DOHH2 (cell line): ENCODE measurements at regions not wholly inside any gene's neighbourhood (a gene's known extent, or its start where the extent isn't known, plus 50 kb on each side); places are given as distances from the start of the nearest gene placed in this dataset.

Source experiments
- H3F3A ChIP-seq: fragments of 200-600 bp; sonication (generic), shearing (Covaris generic); 2 replicates; pipeline ENCODE4 v1.6.0; 2016; ENCODE audit warnings: antibody characterized with exemption, mild to moderate bottlenecking; ENCODE audit not compliant: control insufficient read depth, insufficient read depth
- H3K27ac ChIP-seq: fragments of 200-600 bp; sonication (generic); 2 replicates; pipeline ENCODE4 v1.5.1; 2014; ENCODE audit warnings: low read depth, mild to moderate bottlenecking, low read length, moderate library complexity
- H3K27me3 ChIP-seq: fragments of 200-600 bp; sonication (generic); 2 replicates; pipeline ENCODE4 v1.6.1; 2014; ENCODE audit warnings: mild to moderate bottlenecking, low read length, mixed read lengths; ENCODE audit not compliant: control insufficient read depth
- H3K36me3 ChIP-seq: fragments of 200-600 bp; sonication (generic); 2 replicates; pipeline ENCODE4 v1.6.1; 2014; ENCODE audit warnings: mild to moderate bottlenecking, low read length, moderate library complexity, mixed read lengths; ENCODE audit not compliant: control insufficient read depth
- H3K4me1 ChIP-seq: fragments of 200-600 bp; sonication (generic); 2 replicates; pipeline ENCODE4 v1.6.1; 2014; ENCODE audit warnings: mild to moderate bottlenecking, low read length, mixed read lengths; ENCODE audit not compliant: control insufficient read depth
- H3K4me2 ChIP-seq: fragments of 200-600 bp; sonication (generic); 2 replicates; pipeline ENCODE4 v1.6.0; 2014; ENCODE audit warnings: mild to moderate bottlenecking, low read length, moderate library complexity
- H3K4me3 ChIP-seq: fragments of 200-600 bp; sonication (generic); 2 replicates; pipeline ENCODE4 v1.5.1; 2014; ENCODE audit warnings: mild to moderate bottlenecking, low read length, mixed read lengths
- H3K79me2 ChIP-seq: fragments of 200-600 bp; sonication (generic); 2 replicates; pipeline ENCODE4 v1.6.1; 2014; ENCODE audit warnings: mild to moderate bottlenecking, low read length, mixed read lengths; ENCODE audit not compliant: control insufficient read depth
- H3K9me2 ChIP-seq: fragments of 200-600 bp; sonication (generic); replicated peaks from 2 replicates; pipeline ENCODE4 v1.6.1; 2014; ENCODE audit warnings: mild to moderate bottlenecking, low read length, mixed read lengths; ENCODE audit not compliant: control insufficient read depth
- H3K9me3 ChIP-seq: fragments of 200-600 bp; sonication (generic); 2 replicates; pipeline ENCODE4 v1.6.1; 2014; ENCODE audit warnings: antibody characterized with exemption, low read length, mixed read lengths; ENCODE audit not compliant: control insufficient read depth, insufficient read depth
- H4K20me1 ChIP-seq: fragments of 200-600 bp; sonication (generic); 2 replicates; pipeline ENCODE4 v1.6.0; 2014; ENCODE audit warnings: low read depth, mild to moderate bottlenecking, antibody characterized with exemption, low read length, moderate library complexity; ENCODE audit not compliant: control insufficient read depth, insufficient read depth
- EZH2phosphoT487 ChIP-seq: fragments of 200-600 bp; sonication (generic); IDR thresholded peaks from 2 replicates; pipeline ENCODE4 v1.6.1; 2017; ENCODE audit warnings: borderline replicate concordance, mild to moderate bottlenecking, antibody characterized with exemption, low read length, moderate library complexity, mixed read lengths
- TF ChIP-seq, protein P1 (sequence below): fragments of 200-600 bp; sonication (generic); IDR thresholded peaks from one replicate; pipeline ENCODE4 v1.5.1; 2014; ENCODE audit warnings: antibody characterized with exemption, mild to moderate bottlenecking, low read depth, low read length; ENCODE audit not compliant: poor library complexity, severe bottlenecking

DNA sequence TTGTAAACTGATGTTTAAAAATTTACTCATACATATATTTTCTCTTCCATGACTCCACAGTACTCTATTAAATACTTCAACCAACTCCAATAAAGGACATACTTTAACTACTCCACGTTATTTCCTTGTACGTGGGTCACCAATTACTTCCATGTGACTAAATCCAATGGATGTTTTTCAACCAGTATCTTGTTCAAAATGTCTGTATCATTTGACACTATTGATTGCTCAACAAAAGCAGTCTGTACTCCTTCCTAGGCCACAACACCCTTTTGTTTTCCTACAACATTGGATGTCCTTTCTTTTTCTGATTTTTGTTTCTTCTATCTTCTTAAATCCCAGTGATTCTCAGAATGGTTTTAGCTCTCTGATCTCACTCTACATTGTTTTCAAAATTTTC, 943.7 kb downstream of the EFNA5 start:
- Histone ChIP-seq H3K27ac (no peak overlapping the region), H3K4me2 (no peak overlapping the region), H3K4me3 (no peak overlapping the region), H3F3A (no peaks in the 10 kb centered on the region), H3K9me2 (no peaks in the 10 kb centered on the region), H3K79me2 (no peaks in the 10 kb centered on the region), H4K20me1 (no peaks in the 10 kb centered on the region), H3K9me3 (no peaks in the 10 kb centered on the region), H3K36me3 (no peaks in the 10 kb centered on the region), H3K27me3 (no peaks in the 10 kb centered on the region), H3K4me1 (no peaks in the 10 kb centered on the region)
- TF ChIP-seq, protein P1, sequence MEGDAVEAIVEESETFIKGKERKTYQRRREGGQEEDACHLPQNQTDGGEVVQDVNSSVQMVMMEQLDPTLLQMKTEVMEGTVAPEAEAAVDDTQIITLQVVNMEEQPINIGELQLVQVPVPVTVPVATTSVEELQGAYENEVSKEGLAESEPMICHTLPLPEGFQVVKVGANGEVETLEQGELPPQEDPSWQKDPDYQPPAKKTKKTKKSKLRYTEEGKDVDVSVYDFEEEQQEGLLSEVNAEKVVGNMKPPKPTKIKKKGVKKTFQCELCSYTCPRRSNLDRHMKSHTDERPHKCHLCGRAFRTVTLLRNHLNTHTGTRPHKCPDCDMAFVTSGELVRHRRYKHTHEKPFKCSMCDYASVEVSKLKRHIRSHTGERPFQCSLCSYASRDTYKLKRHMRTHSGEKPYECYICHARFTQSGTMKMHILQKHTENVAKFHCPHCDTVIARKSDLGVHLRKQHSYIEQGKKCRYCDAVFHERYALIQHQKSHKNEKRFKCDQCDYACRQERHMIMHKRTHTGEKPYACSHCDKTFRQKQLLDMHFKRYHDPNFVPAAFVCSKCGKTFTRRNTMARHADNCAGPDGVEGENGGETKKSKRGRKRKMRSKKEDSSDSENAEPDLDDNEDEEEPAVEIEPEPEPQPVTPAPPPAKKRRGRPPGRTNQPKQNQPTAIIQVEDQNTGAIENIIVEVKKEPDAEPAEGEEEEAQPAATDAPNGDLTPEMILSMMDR: no peak
- no peak for TF ChIP-seq EZH2phosphoT487

DNA sequence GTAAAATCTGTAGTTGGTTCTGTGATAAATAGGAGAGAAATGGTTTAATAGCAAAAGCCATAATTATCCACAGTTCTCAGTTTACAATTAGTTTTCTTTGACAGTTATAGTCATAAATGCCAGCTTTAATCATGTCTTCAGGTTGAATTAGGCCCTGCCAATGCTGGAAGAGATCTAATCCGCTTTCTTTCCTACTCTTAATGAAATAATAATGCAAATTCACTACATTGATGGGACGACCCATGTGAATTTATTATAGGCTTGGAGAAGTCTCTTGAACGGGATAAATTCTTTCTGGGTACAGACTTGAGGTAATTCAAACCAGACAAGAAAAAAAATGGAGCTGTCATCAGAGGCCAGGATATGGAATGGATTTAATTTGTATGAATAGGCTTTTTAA, 950.4 kb downstream of the EFNA5 start:
- Histone ChIP-seq H3K36me3 (no peaks in the 10 kb centered on the region), H3K4me3 (no peak overlapping the region), H3K9me2 (no peaks in the 10 kb centered on the region), H3K27ac (no peak overlapping the region), H3K4me2 (no peak overlapping the region), H3K27me3 (no peaks in the 10 kb centered on the region), H4K20me1 (no peaks in the 10 kb centered on the region), H3K4me1 (no peaks in the 10 kb centered on the region), H3K79me2 (no peaks in the 10 kb centered on the region), H3K9me3 (no peaks in the 10 kb centered on the region), H3F3A (no peaks in the 10 kb centered on the region)
- TF ChIP-seq EZH2phosphoT487: no peak
- TF ChIP-seq, protein P1: no peak

DNA sequence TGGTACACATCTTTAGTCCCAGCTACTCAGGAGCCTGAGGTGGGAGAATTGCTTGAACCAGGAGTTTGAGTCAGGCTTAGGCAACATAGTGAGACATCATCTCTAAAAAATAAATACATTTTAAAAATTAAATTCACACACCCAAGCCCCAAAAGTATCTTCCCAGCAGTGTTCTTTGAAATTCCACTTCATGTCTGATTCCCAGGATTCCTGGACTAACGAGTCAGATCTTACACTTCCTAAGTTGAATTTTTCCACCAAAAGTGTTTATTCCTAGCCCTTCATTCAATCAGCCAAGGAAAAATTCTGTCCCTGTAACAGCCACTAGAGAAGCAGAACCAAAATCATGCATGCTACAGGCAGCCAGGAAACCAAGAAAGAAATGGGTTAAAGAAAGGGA, 970.9 kb downstream of the EFNA5 start:
- Histone ChIP-seq H3K79me2 (no peaks in the 10 kb centered on the region), H3K9me2 (no peaks in the 10 kb centered on the region), H3K9me3 (no peaks in the 10 kb centered on the region), H4K20me1 (no peaks in the 10 kb centered on the region), H3K36me3 (no peaks in the 10 kb centered on the region), H3K27ac (no peak overlapping the region), H3K4me1 (no peaks in the 10 kb centered on the region), H3K4me2 (no peak overlapping the region), H3F3A (no peaks in the 10 kb centered on the region), H3K4me3 (no peak overlapping the region), H3K27me3 (no peaks in the 10 kb centered on the region)
- no peak for TF ChIP-seq EZH2phosphoT487
- TF ChIP-seq, protein P1: no peak

DNA sequence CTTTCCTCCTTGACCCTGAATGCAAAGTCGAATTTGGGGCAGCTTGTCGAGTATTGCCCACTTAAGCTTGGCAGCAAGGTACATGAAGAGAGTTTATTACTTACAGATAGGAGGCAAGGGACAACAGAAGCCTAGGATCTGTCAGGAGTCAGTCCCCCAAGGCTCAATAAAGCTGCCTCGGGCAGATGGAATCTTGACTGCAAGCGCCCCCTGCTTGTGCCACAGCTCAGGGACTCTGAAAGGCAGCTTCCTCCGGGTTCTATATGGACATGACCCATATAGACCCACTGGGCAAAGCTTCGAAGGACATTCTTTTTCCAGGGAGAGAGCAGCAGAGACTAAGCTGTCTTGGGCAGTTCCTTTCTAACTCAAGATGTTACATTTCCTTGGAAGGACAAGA, 971.5 kb downstream of the EFNA5 start:
- Histone ChIP-seq H3K27me3 (no peaks in the 10 kb centered on the region), H3K4me3 (no peak overlapping the region), H3F3A (no peaks in the 10 kb centered on the region), H3K4me2 (no peak overlapping the region), H4K20me1 (no peaks in the 10 kb centered on the region), H3K27ac (no peak overlapping the region), H3K36me3 (no peaks in the 10 kb centered on the region), H3K9me3 (no peaks in the 10 kb centered on the region), H3K79me2 (no peaks in the 10 kb centered on the region), H3K4me1 (no peaks in the 10 kb centered on the region), H3K9me2 (no peaks in the 10 kb centered on the region)
- no peak for TF ChIP-seq EZH2phosphoT487
- TF ChIP-seq, protein P1: no peak
